C1 segment of cervical spinal cord (tissue), 14 donors: ENCODE measurements at regions not wholly inside any gene's neighbourhood (a gene's known extent, or its start where the extent isn't known, plus 50 kb on each side); places are given as distances from the start of the nearest gene placed in this dataset.

ENCODE experiments used
- DNase-seq, 14 donors: peaks; one replicate each; lab custom pipeline; 2025; lab: John Stamatoyannopoulos, UW

- DNase-seq = no peak
These were observed 64.7 kb downstream of the SNRPE start for GRCh38 chr1:203926025-203926540.

DNA sequence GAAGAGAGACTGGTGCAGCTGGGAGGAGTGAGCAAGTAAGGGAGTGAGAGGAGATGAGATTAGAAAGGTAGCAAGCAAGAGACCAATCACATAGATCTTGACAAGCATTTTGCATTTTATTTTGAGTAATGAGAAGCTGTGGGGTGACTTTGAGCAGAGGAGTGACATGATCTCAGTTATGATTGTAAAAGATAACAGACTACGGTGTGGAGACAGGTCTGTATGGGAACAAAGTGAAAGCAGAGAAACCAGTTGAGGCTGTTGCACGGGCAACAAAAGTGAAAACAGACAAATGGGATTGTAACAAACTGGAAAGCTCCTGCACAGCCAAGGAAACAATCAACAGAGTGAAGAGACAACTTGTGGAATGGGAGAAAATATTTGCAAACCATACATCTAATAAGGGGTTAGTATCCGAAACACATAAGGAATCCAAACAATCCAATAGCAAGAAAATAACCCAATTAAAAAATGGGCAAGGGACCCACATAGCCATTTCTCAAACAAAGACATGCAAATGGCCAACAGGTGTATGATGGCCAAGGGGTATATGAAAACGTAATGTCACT, 68.4 kb downstream of the SNRPE start:
- no peak for DNase-seq

DNA sequence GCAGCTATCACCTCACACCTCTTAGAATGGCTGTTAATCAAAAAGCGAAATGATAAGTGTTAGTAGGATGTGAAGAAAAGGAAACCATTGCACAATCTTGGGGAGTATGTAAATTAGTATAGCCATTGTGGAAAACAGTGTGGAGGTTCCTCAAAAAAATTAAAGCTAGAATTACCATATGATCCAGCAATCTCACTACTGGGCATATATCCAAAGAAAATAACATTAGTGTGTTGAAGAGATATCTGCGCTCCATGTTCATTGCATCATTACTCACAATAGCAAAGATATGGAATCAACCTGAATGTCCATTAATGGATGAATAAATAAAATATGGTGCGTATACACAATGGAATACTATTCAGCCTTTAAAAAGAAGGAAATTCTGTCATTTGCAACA, 68.9 kb downstream of the SNRPE start:
- DNase-seq = no peak

DNA sequence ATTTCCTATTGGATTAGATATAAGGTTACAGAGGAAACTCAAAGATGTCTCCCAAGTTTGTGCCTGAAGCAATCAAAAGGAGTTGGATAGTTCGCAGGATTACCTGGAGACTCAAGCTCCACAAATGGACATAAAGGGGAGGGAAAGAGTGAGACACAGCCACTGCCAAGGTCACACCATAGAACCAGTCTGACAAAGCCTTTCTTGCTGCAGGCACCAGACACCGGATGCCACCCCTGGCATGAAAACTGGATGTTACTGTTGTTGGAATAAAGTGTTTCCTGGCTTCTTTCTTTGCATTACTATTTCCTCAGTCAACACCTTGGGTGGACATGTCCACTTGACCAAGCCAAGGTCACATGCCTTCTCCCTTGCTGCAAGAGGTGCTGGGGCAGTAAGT, 70.6 kb downstream of the SNRPE start:
- DNase-seq = no peak

- no peak for DNase-seq
These were observed 71.2 kb downstream of the SNRPE start for GRCh38 chr1:203932556-203932955.

- no peak for DNase-seq
These were observed 72.6 kb downstream of the SNRPE start for GRCh38 chr1:203934027-203934426.

- no peak for DNase-seq
These were observed 73.3 kb downstream of the SNRPE start for GRCh38 chr1:203934651-203935050.

DNA sequence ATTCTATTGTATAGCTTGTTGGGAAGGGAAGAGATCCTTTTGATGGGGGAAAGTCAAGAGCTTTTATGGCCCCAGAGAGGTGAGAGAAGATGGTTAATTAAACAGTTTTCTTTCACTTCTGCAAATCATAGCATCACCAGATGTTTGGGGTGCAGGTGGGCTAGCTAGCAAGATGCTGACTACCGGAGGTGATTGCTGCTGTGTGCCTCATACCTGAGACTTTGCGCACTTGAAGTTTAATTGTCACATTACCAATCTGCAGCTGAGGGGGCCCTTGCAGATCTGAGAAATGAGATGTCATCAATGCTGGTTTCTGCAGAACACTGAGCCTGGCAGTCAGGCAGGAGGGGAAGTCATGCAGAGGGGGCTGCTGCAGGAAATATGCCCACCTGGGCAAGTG, 73.9 kb downstream of the SNRPE start:
- no peak for DNase-seq

DNA sequence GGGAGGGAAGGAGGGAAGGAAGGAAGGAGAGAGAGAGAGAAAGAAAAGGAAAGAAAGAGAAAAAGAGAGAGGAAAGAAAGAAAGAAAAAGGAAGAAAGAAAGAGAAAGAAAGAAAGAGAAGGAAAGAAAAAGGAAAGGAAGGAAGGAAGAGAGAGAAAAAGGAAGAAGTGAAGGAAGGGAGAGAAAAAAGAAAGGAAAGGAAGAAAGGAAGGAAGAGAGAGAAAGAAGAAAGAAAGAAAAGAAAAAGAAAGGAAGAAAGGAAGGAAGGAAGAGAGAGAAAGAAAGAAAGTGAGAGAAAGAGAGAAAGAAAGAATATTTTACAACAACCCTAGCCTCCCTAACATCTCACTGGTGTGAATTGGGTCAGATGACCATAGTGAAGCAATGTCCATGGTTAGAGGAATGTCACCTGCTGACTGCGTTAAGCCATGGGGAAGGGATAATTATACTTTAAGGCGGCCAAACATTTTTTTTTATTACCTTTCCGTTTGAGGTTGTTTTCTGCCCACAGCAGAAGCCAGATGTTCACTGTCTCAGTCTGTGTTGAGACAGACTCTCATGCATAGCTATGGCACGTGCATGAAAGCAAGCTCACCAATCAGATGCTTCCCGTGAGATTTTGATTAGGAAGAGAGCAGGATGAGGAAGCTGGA, 76.4 kb downstream of the SNRPE start:
- DNase-seq = no peak

- DNase-seq = no peak
These were observed 83.4 kb downstream of the SNRPE start for GRCh38 chr1:203944651-203945404.

GRCh38 chr1:203954293-203954692, 92.9 kb downstream of the SNRPE start:
- DNase-seq = no peak

GRCh38 chr1:203954788-203955552, 93.6 kb downstream of the SNRPE start:
- DNase-seq = no peak

DNA sequence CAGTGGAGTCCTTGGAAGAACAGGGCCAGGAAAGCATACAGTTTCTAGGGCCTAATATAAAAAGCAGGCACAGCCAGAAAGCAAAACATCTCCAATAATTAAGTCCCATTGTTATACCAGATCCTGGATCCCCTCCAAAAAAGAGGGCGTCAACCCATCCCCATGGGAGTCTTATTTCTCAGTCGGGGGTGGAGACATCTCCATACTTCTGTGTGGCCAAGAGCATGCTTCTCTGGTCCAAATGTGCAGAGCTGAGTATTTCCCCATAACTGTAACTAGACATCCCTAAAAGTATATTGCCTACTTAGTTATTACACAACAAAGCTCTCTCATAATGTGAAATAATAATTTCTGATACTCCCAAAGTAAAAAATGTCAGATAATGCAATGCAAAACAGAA, 104.2 kb upstream of the SOX13 start:
- no peak for DNase-seq

GRCh38 chr1:203969846-203970245, 103.1 kb upstream of the SOX13 start:
- DNase-seq = no peak

DNA sequence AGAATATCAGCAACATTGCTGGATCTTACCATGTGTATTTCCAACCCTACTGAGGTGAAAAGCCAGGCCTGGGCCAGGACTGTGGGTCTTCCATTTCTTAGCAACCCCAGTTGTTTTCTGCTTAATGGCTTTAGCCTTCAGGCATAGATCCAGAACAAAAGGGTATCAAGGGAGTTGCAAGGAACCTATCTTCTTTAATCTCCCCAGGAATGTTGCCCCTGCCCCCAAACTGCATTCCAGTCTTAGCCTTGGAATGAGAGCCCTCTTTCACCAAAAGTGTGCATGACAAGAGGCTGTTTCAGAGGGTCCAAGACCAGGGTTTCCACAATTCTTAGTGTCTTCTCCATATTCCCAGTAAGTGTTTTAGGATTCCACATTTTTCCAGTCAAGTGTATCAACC, 87.9 kb upstream of the SOX13 start:
- no peak for DNase-seq

GRCh38 chr1:203985676-203986075, 87.2 kb upstream of the SOX13 start:
- no peak for DNase-seq

- no peak for DNase-seq
These were observed 85.9 kb upstream of the SOX13 start for GRCh38 chr1:203986887-203987461.

GRCh38 chr1:203990118-203990517, 82.8 kb upstream of the SOX13 start:
- DNase-seq = no peak

- no peak for DNase-seq
These were observed 80.5 kb upstream of the SOX13 start for GRCh38 chr1:203992440-203992839.

- no peak for DNase-seq
These were observed 79.7 kb upstream of the SOX13 start for GRCh38 chr1:203993256-203993655.

DNA sequence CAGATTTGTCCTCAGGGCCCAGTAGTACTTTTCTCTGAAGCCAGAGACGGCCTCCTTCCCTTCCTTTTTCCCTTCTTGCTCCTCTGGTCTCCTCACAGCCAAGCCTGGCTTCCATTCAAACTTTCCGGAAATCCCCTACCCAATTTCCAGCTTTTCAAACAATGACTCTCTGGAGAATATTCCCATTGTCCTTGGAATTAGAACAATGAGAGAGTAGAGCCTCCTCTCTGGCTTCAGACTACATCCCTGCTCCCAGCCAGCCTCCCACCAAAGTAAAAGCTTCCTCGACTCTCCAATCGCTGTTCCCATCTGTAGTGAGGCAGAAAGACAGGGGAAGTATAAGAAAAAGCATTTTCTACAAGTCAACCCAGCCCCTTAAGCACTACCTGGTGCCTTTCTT, 77.7 kb upstream of the SOX13 start:
- no peak for DNase-seq

DNA sequence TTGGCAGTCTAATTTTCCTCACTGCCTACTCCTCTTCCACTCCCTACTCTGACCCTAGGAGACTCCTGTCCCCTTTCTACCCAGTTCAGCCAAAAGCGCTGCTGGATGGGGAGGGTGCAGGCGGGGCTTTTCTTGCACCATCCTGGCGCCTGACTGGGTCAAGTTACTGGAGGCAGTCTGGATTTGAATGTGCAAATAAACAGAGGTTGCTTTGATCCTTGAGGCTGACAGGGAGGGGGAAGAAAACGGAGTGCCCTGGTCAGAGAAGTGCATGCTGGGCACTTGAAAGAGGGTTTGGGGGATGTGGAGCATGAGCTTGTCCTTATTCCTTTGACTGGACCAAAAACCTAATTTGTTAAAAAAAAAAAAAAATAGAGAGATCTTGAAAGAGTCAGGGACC, 76.8 kb upstream of the SOX13 start:
- DNase-seq = peak in 11 of 14 donors; percentile 4 to 79 (median 52)
